ENCODE measurements at regions not wholly inside any gene's neighbourhood (a gene's known extent, or its start where the extent isn't known, plus 50 kb on each side); places are given as distances from the start of the nearest gene placed in this dataset.

DNA sequence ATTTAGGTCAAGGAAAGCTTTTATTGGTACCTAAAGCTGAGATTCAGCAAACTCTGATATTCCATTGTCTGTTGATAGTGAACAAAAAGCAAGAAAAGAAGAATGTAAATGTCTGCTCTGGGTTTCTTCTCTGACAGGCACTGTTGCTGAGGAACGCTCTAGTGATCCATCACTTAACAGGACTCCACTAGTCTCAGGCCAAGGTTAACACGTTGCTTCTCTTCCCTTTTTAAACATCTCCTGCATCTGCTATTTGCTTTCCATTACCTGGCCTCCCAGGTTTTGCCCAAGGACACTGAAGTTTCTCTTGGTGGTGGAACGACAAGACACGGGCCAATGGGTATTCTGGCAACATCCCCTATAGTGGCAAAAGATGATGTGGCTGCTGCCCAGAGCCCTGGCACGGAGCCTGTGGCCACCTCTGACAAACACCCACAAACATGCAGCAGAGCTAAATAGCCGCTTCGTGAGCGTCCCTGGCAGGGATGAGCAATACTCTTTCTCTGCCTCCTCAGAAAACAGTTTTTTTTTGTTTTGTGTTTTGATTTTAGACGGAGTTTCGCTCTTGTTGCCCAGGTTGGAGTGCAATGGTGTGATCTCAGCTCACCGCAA lies 97.8 kb upstream of the AKAP13 start:
- no peak overlapping the region for H3K9ac ChIP-seq (ENCODE audit: control insufficient read depth, insufficient read depth, low read length)
- in situ Hi-C loops (cut with MboI) (no loop called here), intact Hi-C loops (cut with micrococcal nuclease; ENCODE audit: unreplicated experiment) (no loop called here)
- no peaks in the 10 kb centered on the region for H3K9me3 ChIP-seq (replicated peaks; ENCODE audit: control insufficient read depth, insufficient read depth, low read length)
- H2AFZ ChIP-seq (ENCODE audit: control insufficient read depth, low read depth, low read length) = no peak overlapping the region
- no peaks in the 10 kb centered on the region for H3K27me3 ChIP-seq (replicated peaks in 1 of 2; ENCODE audit: control insufficient read depth in 2 of 2, insufficient read depth in 2 of 2, low read length in 1 of 2)
- RAD21 ChIA-PET (ENCODE audit: unreplicated experiment) = no interaction called here
- peaks cover 21% of the 10 kb centered on the region for H3K4me1 ChIP-seq (ENCODE audit: control insufficient read depth, insufficient read depth, low read length)
- DNase-seq (ENCODE audit: low read depth, low spot score) = no peak
- H3K4me3 ChIP-seq = no peak overlapping the region
- no peaks in the 10 kb centered on the region for H3K79me2 ChIP-seq (ENCODE audit: control insufficient read depth, insufficient read depth, low read length)
- SMC1A ChIA-PET (ENCODE audit: uncharacterized antibody, unreplicated experiment) = interaction anchor here (1.1 kb wide), 1 partner anchor 37 kb away, joined by 3 read pairs; no protein-coding TSS in a partner anchor
- H3K36me3 ChIP-seq (ENCODE audit: control insufficient read depth in 2 of 2, insufficient read depth in 2 of 2, low read length in 1 of 2) = no peaks in the 10 kb centered on the region
- no peak overlapping the region for H3K27ac ChIP-seq (ENCODE audit: control insufficient read depth, insufficient read depth)
- POLR2A ChIA-PET = no interaction called here
- CTCF ChIA-PET = no interaction called here
- no peaks in the 10 kb centered on the region for H4K20me1 ChIP-seq (ENCODE audit: control insufficient read depth, insufficient read depth)
- H3K4me2 ChIP-seq (ENCODE audit: control insufficient read depth, insufficient read depth) = no peak overlapping the region
- no peak for ATAC-seq
- WGBS (ENCODE audit: insufficient coverage, insufficient replicate concordance, low lambda C conversion rate, missing lambda C conversion rate) = 86% methylated on average over 11 of the region's 11 CpGs
- BruUV-seq (replicated peaks) = no TSS peak
- no peak for FAIRE-seq
- TF ChIP-seq PKNOX1 (IDR thresholded peaks at IDR 0.05) (no peak), ZBTB33 (IDR thresholded peaks at IDR 0.05) (no peak), CBX3 (IDR thresholded peaks at IDR 0.05; ENCODE audit: borderline replicate concordance, low read depth) (no peak), SPI1 (IDR thresholded peaks at IDR 0.05; ENCODE audit: borderline replicate concordance, insufficient read depth, low read depth, low read length) (no peak), TBL1XR1 (IDR thresholded peaks at IDR 0.05; ENCODE audit: low read depth, low read length) (no peak), TCF3 (IDR thresholded peaks at IDR 0.05; ENCODE audit: borderline replicate concordance, insufficient read depth, low read depth, low read length) (no peak), NKRF (conservative IDR thresholded peaks at IDR 0.05) (no peak), IKZF1 (conservative IDR thresholded peaks at IDR 0.05) (no peak), MTA3 (IDR thresholded peaks at IDR 0.05; ENCODE audit: borderline replicate concordance, low read length) (no peak)
- TF ChIP-seq, protein P1, sequence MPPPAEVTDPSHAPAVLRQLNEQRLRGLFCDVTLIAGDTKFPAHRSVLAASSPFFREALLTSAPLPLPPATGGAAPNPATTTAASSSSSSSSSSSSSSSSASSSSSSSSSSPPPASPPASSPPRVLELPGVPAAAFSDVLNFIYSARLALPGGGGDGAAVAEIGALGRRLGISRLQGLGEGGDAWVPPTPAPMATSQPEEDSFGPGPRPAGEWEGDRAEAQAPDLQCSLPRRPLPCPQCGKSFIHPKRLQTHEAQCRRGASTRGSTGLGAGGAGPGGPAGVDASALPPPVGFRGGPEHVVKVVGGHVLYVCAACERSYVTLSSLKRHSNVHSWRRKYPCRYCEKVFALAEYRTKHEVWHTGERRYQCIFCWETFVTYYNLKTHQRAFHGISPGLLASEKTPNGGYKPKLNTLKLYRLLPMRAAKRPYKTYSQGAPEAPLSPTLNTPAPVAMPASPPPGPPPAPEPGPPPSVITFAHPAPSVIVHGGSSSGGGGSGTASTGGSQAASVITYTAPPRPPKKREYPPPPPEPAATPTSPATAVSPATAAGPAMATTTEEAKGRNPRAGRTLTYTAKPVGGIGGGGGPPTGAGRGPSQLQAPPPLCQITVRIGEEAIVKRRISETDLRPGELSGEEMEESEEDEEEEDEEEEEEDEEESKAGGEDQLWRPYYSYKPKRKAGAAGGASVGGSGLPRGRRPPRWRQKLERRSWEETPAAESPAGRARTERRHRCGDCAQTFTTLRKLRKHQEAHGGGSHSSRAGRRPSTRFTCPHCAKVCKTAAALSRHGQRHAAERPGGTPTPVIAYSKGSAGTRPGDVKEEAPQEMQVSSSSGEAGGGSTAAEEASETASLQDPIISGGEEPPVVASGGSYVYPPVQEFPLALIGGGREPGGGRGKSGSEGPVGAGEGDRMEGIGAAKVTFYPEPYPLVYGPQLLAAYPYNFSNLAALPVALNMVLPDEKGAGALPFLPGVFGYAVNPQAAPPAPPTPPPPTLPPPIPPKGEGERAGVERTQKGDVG (CRISPR knock-in tag; IDR thresholded peaks at IDR 0.05) = no peak
- TF ChIP-seq, protein P2, sequence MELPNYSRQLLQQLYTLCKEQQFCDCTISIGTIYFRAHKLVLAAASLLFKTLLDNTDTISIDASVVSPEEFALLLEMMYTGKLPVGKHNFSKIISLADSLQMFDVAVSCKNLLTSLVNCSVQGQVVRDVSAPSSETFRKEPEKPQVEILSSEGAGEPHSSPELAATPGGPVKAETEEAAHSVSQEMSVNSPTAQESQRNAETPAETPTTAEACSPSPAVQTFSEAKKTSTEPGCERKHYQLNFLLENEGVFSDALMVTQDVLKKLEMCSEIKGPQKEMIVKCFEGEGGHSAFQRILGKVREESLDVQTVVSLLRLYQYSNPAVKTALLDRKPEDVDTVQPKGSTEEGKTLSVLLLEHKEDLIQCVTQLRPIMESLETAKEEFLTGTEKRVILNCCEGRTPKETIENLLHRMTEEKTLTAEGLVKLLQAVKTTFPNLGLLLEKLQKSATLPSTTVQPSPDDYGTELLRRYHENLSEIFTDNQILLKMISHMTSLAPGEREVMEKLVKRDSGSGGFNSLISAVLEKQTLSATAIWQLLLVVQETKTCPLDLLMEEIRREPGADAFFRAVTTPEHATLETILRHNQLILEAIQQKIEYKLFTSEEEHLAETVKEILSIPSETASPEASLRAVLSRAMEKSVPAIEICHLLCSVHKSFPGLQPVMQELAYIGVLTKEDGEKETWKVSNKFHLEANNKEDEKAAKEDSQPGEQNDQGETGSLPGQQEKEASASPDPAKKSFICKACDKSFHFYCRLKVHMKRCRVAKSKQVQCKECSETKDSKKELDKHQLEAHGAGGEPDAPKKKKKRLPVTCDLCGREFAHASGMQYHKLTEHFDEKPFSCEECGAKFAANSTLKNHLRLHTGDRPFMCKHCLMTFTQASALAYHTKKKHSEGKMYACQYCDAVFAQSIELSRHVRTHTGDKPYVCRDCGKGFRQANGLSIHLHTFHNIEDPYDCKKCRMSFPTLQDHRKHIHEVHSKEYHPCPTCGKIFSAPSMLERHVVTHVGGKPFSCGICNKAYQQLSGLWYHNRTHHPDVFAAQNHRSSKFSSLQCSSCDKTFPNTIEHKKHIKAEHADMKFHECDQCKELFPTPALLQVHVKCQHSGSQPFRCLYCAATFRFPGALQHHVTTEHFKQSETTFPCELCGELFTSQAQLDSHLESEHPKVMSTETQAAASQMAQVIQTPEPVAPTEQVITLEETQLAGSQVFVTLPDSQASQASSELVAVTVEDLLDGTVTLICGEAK (IDR thresholded peaks at IDR 0.05; ENCODE audit: borderline replicate concordance) = no peak

Measured in GM12878 (cell line).